ENCODE measurements at regions not wholly inside any gene's neighbourhood (a gene's known extent, or its start where the extent isn't known, plus 50 kb on each side); places are given as distances from the start of the nearest gene placed in this dataset.
A peak's percentile ranks its signal among the peaks of the same experiment; 100 is the strongest.

GRCh38 chr16:73172973-73173709 lies 125.2 kb upstream of the ZFHX3 start:
- H3K56ac ChIP-seq (ENCODE audit: extremely low read depth, insufficient read depth, low read length) = no peak overlapping the region
- H2BK120ac ChIP-seq (ENCODE audit: low read depth, low read length) = peak overlapping the region; percentile 41
- no peak overlapping the region for H2BK20ac ChIP-seq (ENCODE audit: low read depth, low read length)
- ChIA-PET POLR2A (ENCODE audit: unreplicated experiment) (no interaction called here), CTCF (interaction anchor here (0.5 to 1.0 kb wide), 4 partner anchors 99 to 359 kb away, joined by 3 to 4 read pairs (median 3); no protein-coding TSS in a partner anchor)
- intact Hi-C loops (cut with micrococcal nuclease) = loop anchor here (1.0 kb wide), 1 partner anchor 117 kb away; no protein-coding TSS in a partner anchor
- H3K4ac ChIP-seq (ENCODE audit: low read depth, low read length) = peak overlapping the region; percentile 49; the same call in 1 of the 2 replicates
- peaks cover 16% of the 10 kb centered on the region for H3K4me1 ChIP-seq (ENCODE audit: control insufficient read depth, insufficient read depth, low read length)
- dilution Hi-C loops (cut with HindIII; ENCODE audit: low sequenced_read_pairs, unreplicated experiment) = no loop called here
- H2BK5ac ChIP-seq (ENCODE audit: low read depth, low read length, poor library complexity, severe bottlenecking) = no peak overlapping the region
- peak overlapping the region; percentile 70; the same call in 1 of the 2 replicates for H3K23ac ChIP-seq (ENCODE audit: low read depth, low read length)
- no peaks in the 10 kb centered on the region for H3K79me1 ChIP-seq (ENCODE audit: low read depth in 1 of 2, low read length in 2 of 2)
- no peak overlapping the region for H3K4me3 ChIP-seq (ENCODE audit: insufficient read depth, low read depth, low read length)
- peak overlapping the region; percentile 11; the same call in 1 of the 2 replicates for H2AK5ac ChIP-seq (ENCODE audit: low read depth, low read length)
- H3K27ac ChIP-seq (ENCODE audit: insufficient read depth, low read length) = peak overlapping the region; percentile 34; the same call in 1 of the 2 replicates
- no peak overlapping the region for H2AK9ac ChIP-seq (replicated peaks; ENCODE audit: low read depth, low read length, poor library complexity)
- TF ChIP-seq FOS (IDR thresholded peaks at IDR 0.05; ENCODE audit: low read depth, low read length) (no peak), RCOR1 (IDR thresholded peaks at IDR 0.05; ENCODE audit: insufficient replicate concordance, low read length) (no peak), USF2 (IDR thresholded peaks at IDR 0.05; ENCODE audit: low read depth, low read length) (no peak), POLR2A (IDR thresholded peaks at IDR 0.05; ENCODE audit: low read depth, low read length) (no peak), BHLHE40 (IDR thresholded peaks at IDR 0.05; ENCODE audit: low read depth, low read length) (no peak), MXI1 (IDR thresholded peaks at IDR 0.05; ENCODE audit: borderline replicate concordance, low read depth, low read length) (no peak), RFX5 (IDR thresholded peaks at IDR 0.05; ENCODE audit: low read depth, low read length) (no peak)
- no peaks in the 10 kb centered on the region for H3K9me3 ChIP-seq (ENCODE audit: control insufficient read depth, insufficient read depth, low read length)
- H3K9me1 ChIP-seq (ENCODE audit: insufficient read depth, low read length) = peaks cover 7% of the 10 kb centered on the region; the same call in 1 of the 2 replicates
- BruUV-seq (replicated peaks) = no TSS peak
- H4K91ac ChIP-seq (ENCODE audit: insufficient read depth, low read depth, low read length) = 0 out of 2 replicates have a peak overlapping the region, but pooled peaks have one; percentile 1
- ATAC-seq (ENCODE audit: low read depth) (no peak; the same call in 1 of the 2 replicates), DNase-seq (no peak)
- H3K36me3 ChIP-seq (ENCODE audit: control insufficient read depth, insufficient read depth, low read length) = no peaks in the 10 kb centered on the region
- no peak overlapping the region; the same call in 1 of the 2 replicates for H3K4me2 ChIP-seq (ENCODE audit: low read depth, low read length)
- H2AFZ ChIP-seq (replicated peaks; ENCODE audit: low read length, poor library complexity) = peak overlapping the region; percentile 58
- H3K9ac ChIP-seq (ENCODE audit: low read depth, low read length) = no peak overlapping the region; the same call in 1 of the 2 replicates
- 41% methylated on average over 5 of the region's 18 CpGs; no CpG with 5 or more reads in 1 of the 2 experiments for WGBS, 2 experiments (ENCODE audit: extremely low coverage in 2 of 2, insufficient read length in 1 of 2)
- H2BK15ac ChIP-seq (ENCODE audit: low read depth, low read length) = peak overlapping the region; percentile 6; the same call in 1 of the 3 replicates
- peak overlapping the region; percentile 84 for H3K18ac ChIP-seq (ENCODE audit: low read depth, low read length)
- H4K5ac ChIP-seq (ENCODE audit: low read depth, low read length) = no peak overlapping the region; the same call in 1 of the 2 replicates
- peak overlapping the region in 1 of 2 experiments; percentile 28; a peak in 2 of 4 replicates for H4K8ac ChIP-seq (ENCODE audit: low read depth in 2 of 2, low read length in 2 of 2)
- in situ Hi-C loops (cut with MboI; ENCODE audit: low sequenced_read_pairs) = no loop called here
- no peaks in the 10 kb centered on the region for H4K20me1 ChIP-seq (ENCODE audit: insufficient read depth, low read length)
- H3K14ac ChIP-seq (replicated peaks; ENCODE audit: low read depth, low read length) = 0 out of 2 replicates have a peak overlapping the region, but pooled peaks have one; percentile 52
- H3K27me3 ChIP-seq (ENCODE audit: control insufficient read depth, insufficient read depth, low read length) = 0 out of 2 replicates have a peak, but pooled peaks cover 3% of the 10 kb centered on the region
